ENCODE measurements at regions not wholly inside any gene's neighbourhood (a gene's known extent, or its start where the extent isn't known, plus 50 kb on each side); places are given as distances from the start of the nearest gene placed in this dataset.

GRCh38 chr9:3576328-3576727 is 50.5 kb upstream of the RFX3 start:
- no peak for TF ChIP-seq CTCF (IDR thresholded peaks at IDR 0.05; ENCODE audit: insufficient read depth, low read depth, low read length)
- no peak for TF ChIP-seq EZH2 (IDR thresholded peaks at IDR 0.05; ENCODE audit: insufficient read depth, low read length)

All from astrocyte (in vitro differentiated cells and primary cell).